ENCODE measurements at regions not wholly inside any gene's neighbourhood (a gene's known extent, or its start where the extent isn't known, plus 50 kb on each side); places are given as distances from the start of the nearest gene placed in this dataset.

DNA sequence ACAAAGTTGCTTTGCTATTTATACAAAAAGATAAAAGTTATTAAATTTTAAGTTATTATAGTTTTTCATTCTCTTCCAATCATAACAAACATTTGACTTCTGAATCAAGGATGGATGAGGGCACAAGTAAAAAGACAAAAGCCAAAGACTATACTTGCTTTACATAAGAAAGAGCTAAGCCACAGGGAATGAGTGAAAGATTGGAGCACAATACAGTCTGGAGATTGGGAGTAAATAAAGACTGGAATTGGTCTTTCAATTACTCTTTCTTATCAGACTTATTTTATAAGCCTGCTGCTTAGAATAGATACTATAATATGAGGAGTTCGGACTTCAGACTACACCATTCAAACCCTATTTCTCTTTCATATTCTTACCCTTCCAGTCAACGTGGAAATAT, 1874.1 kb upstream of the PRR20A start:
- H3K9me3 ChIP-seq (ENCODE audit: low read length): no peaks in the 10 kb centered on the region
- TF ChIP-seq EZH2phosphoT487 (IDR thresholded peaks at IDR 0.05; ENCODE audit: borderline replicate concordance, low read depth, low read length): no peak
- TF ChIP-seq, protein P1, sequence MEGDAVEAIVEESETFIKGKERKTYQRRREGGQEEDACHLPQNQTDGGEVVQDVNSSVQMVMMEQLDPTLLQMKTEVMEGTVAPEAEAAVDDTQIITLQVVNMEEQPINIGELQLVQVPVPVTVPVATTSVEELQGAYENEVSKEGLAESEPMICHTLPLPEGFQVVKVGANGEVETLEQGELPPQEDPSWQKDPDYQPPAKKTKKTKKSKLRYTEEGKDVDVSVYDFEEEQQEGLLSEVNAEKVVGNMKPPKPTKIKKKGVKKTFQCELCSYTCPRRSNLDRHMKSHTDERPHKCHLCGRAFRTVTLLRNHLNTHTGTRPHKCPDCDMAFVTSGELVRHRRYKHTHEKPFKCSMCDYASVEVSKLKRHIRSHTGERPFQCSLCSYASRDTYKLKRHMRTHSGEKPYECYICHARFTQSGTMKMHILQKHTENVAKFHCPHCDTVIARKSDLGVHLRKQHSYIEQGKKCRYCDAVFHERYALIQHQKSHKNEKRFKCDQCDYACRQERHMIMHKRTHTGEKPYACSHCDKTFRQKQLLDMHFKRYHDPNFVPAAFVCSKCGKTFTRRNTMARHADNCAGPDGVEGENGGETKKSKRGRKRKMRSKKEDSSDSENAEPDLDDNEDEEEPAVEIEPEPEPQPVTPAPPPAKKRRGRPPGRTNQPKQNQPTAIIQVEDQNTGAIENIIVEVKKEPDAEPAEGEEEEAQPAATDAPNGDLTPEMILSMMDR (conservative IDR thresholded peaks at IDR 0.05; ENCODE audit: low read length): no peak

DNA sequence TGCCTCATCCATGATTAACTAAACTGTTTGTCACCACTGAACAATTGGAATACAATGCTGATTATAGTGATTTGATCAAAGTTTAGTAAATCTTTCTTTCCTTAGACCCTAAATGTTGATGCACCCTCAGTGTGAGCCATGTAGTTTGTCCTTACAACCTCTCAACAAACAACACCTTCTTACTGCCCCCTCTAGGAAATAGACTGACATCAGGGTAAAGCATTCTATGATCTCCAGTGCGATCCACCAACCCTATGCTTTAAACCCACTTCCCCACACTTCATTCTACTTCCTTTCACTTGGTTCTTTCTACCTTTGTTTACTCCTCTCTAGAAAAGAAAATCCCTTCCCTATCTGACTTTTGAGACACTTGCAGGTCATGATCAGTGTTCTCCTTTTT, 1842.5 kb upstream of the PRR20A start:
- intact Hi-C loops (cut with micrococcal nuclease; ENCODE audit: unreplicated experiment): no loop called here
- Histone ChIP-seq H3K9me2 (ENCODE audit: insufficient read depth, low read length) (no peaks in the 10 kb centered on the region), H3K27ac (ENCODE audit: low read depth, low read length, poor library complexity, severe bottlenecking) (no peak overlapping the region), H3K36me3 (ENCODE audit: insufficient read depth, low read length) (no peaks in the 10 kb centered on the region), H3K4me1 (ENCODE audit: insufficient read depth, low read length, poor library complexity, severe bottlenecking) (no peaks in the 10 kb centered on the region), H3K79me2 (ENCODE audit: insufficient read depth, low read depth, low read length) (no peaks in the 10 kb centered on the region), H4K20me1 (ENCODE audit: insufficient read depth, low read length) (no peaks in the 10 kb centered on the region), H3K4me3 (ENCODE audit: low read depth, low read length, poor library complexity, severe bottlenecking) (no peak overlapping the region), H3K4me2 (ENCODE audit: low read length) (no peak overlapping the region), H2AFZ (ENCODE audit: low read length) (no peak overlapping the region), H3K9me3 (ENCODE audit: low read length) (no peaks in the 10 kb centered on the region)
- BruUV-seq (replicated peaks): no TSS peak
- ChIA-PET CTCF (ENCODE audit: unreplicated experiment) (no interaction called here), POLR2A (no interaction called here)
- no peak for DNase-seq (ENCODE audit: low spot score)
- no peak for TF ChIP-seq EZH2phosphoT487 (IDR thresholded peaks at IDR 0.05; ENCODE audit: borderline replicate concordance, low read depth, low read length)
- TF ChIP-seq, protein P1 (conservative IDR thresholded peaks at IDR 0.05; ENCODE audit: low read length): no peak

More for the DNA sequence above, 1874.1 kb upstream of the PRR20A start:
- ChIA-PET POLR2A (no interaction called here), CTCF (ENCODE audit: unreplicated experiment) (no interaction called here)
- no peak for DNase-seq (ENCODE audit: low spot score)
- BruUV-seq (replicated peaks): no TSS peak
- no peaks in the 10 kb centered on the region for H3K36me3 ChIP-seq (ENCODE audit: insufficient read depth, low read length)
- no peaks in the 10 kb centered on the region for H4K20me1 ChIP-seq (ENCODE audit: insufficient read depth, low read length)
- no peaks in the 10 kb centered on the region for H3K4me1 ChIP-seq (ENCODE audit: insufficient read depth, low read length, poor library complexity, severe bottlenecking)
- no peaks in the 10 kb centered on the region for H3K79me2 ChIP-seq (ENCODE audit: insufficient read depth, low read depth, low read length)
- H3K27ac ChIP-seq (ENCODE audit: low read depth, low read length, poor library complexity, severe bottlenecking): no peak overlapping the region
- H3K4me3 ChIP-seq (ENCODE audit: low read depth, low read length, poor library complexity, severe bottlenecking): no peak overlapping the region
- intact Hi-C loops (cut with micrococcal nuclease; ENCODE audit: unreplicated experiment): no loop called here
- no peak overlapping the region for H3K4me2 ChIP-seq (ENCODE audit: low read length)
- no peaks in the 10 kb centered on the region for H3K9me2 ChIP-seq (ENCODE audit: insufficient read depth, low read length)
- no peak overlapping the region for H2AFZ ChIP-seq (ENCODE audit: low read length)

DNA sequence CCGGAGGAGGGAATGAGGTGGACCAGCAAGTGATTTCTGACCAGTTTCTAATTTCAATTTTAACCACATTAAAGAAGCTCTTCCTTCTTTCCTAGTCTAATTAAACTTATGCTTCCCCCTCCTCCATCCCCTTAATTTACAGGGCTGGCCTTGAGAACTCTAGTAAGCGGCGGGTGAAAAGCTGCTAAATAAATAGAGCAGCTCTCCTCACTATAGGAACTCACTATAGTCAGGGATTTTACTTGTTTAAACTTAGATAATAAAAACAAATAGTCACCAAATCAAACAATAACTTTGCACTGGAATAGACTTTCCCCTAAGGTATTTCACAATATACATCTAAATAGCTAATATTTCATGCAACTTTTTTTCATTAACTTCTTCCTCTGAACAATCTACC, 1838.2 kb upstream of the PRR20A start:
- TF ChIP-seq, protein P1 (conservative IDR thresholded peaks at IDR 0.05; ENCODE audit: low read length): no peak
- no peak for TF ChIP-seq EZH2phosphoT487 (IDR thresholded peaks at IDR 0.05; ENCODE audit: borderline replicate concordance, low read depth, low read length)
- Histone ChIP-seq H3K4me3 (ENCODE audit: low read depth, low read length, poor library complexity, severe bottlenecking) (no peak overlapping the region), H3K36me3 (ENCODE audit: insufficient read depth, low read length) (no peaks in the 10 kb centered on the region), H3K79me2 (ENCODE audit: insufficient read depth, low read depth, low read length) (no peaks in the 10 kb centered on the region), H4K20me1 (ENCODE audit: insufficient read depth, low read length) (no peaks in the 10 kb centered on the region), H3K4me2 (ENCODE audit: low read length) (no peak overlapping the region), H2AFZ (ENCODE audit: low read length) (no peak overlapping the region), H3K27ac (ENCODE audit: low read depth, low read length, poor library complexity, severe bottlenecking) (no peak overlapping the region), H3K9me2 (ENCODE audit: insufficient read depth, low read length) (no peaks in the 10 kb centered on the region), H3K9me3 (ENCODE audit: low read length) (no peaks in the 10 kb centered on the region), H3K4me1 (ENCODE audit: insufficient read depth, low read length, poor library complexity, severe bottlenecking) (no peaks in the 10 kb centered on the region)
- CTCF ChIA-PET (ENCODE audit: unreplicated experiment): no interaction called here
- DNase-seq (ENCODE audit: low spot score): no peak
- intact Hi-C loops (cut with micrococcal nuclease; ENCODE audit: unreplicated experiment): no loop called here
- POLR2A ChIA-PET: interaction anchor here (0.6 to 1.2 kb wide), 4 partner anchors 10 to 1620 kb away, joined by 3 read pairs; no protein-coding TSS in a partner anchor
- no TSS peak for BruUV-seq (replicated peaks)
